Astrocyte (in vitro differentiated cells and primary cell): ENCODE measurements at regions not wholly inside any gene's neighbourhood (a gene's known extent, or its start where the extent isn't known, plus 50 kb on each side); places are given as distances from the start of the nearest gene placed in this dataset.

Experiments
- EZH2 ChIP-seq: IDR thresholded peaks from 2 replicates; pipeline ENCODE4 v1.6.1; 2012; ENCODE audit warnings: mild to moderate bottlenecking, low read length, inconsistent platforms; ENCODE audit not compliant: insufficient read depth
- TF ChIP-seq, protein P1 (sequence below): IDR thresholded peaks from 2 replicates; pipeline ENCODE4 v1.5.1; 2011; ENCODE audit warnings: low read depth, mild to moderate bottlenecking, inconsistent platforms, low read length, moderate library complexity; ENCODE audit not compliant: insufficient read depth

- TF ChIP-seq, protein P1, sequence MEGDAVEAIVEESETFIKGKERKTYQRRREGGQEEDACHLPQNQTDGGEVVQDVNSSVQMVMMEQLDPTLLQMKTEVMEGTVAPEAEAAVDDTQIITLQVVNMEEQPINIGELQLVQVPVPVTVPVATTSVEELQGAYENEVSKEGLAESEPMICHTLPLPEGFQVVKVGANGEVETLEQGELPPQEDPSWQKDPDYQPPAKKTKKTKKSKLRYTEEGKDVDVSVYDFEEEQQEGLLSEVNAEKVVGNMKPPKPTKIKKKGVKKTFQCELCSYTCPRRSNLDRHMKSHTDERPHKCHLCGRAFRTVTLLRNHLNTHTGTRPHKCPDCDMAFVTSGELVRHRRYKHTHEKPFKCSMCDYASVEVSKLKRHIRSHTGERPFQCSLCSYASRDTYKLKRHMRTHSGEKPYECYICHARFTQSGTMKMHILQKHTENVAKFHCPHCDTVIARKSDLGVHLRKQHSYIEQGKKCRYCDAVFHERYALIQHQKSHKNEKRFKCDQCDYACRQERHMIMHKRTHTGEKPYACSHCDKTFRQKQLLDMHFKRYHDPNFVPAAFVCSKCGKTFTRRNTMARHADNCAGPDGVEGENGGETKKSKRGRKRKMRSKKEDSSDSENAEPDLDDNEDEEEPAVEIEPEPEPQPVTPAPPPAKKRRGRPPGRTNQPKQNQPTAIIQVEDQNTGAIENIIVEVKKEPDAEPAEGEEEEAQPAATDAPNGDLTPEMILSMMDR, result no peak
- no peak for TF ChIP-seq EZH2
Measured at GRCh38 chr2:150047620-150048222, 439.7 kb downstream of the RND3 start.
